Liver (tissue), 8 donors: ENCODE measurements at regions not wholly inside any gene's neighbourhood (a gene's known extent, or its start where the extent isn't known, plus 50 kb on each side); places are given as distances from the start of the nearest gene placed in this dataset.

Source experiments
- DNase-seq: peaks from one replicate; pipeline ENCODE4 v3.0.0-alpha.2; 2017; ENCODE audit warnings: low spot score
- H3K27ac ChIP-seq, 2 donors: one replicate each; pipeline ENCODE4 v1.7.0; 2013; ENCODE audit warnings: inconsistent platforms in 2 of 2, low read length in 2 of 2, control low read depth in 1 of 2, low read depth in 1 of 2, mild to moderate bottlenecking in 1 of 2
- H3K27me3 ChIP-seq, 4 donors: one replicate each; pipeline versions ENCODE4 v1.6.1 to v1.7.0; 2013; ENCODE audit warnings: low read length in 3 of 4, inconsistent platforms in 1 of 4, mild to moderate bottlenecking in 1 of 4, moderate library complexity in 1 of 4; ENCODE audit not compliant: control insufficient read depth in 4 of 4, insufficient read depth in 4 of 4
- H3K36me3 ChIP-seq, 4 donors: one replicate each; pipeline versions ENCODE4 v1.6.1 to v1.7.0; 2013; ENCODE audit warnings: low read length in 3 of 4, mild to moderate bottlenecking in 3 of 4, low read depth in 1 of 4, moderate library complexity in 1 of 4; ENCODE audit not compliant: control insufficient read depth in 4 of 4, insufficient read depth in 3 of 4
- H3K4me1 ChIP-seq, 4 donors: one replicate each; pipeline versions ENCODE4 v1.6.1 to v1.7.0; 2013; ENCODE audit warnings: low read length in 3 of 4, mild to moderate bottlenecking in 3 of 4, moderate library complexity in 1 of 4; ENCODE audit not compliant: control insufficient read depth in 4 of 4, insufficient read depth in 4 of 4
- H3K4me3 ChIP-seq, 3 donors: one replicate each; pipeline versions ENCODE4 v1.6.1 to v1.7.0; 2013; ENCODE audit warnings: low read length in 3 of 3, control low read depth in 1 of 3, low read depth in 1 of 3, mild to moderate bottlenecking in 1 of 3
- H3K9ac ChIP-seq, 2 donors: one replicate each; pipeline ENCODE4 v1.7.0; 2013; ENCODE audit warnings: low read length in 2 of 2, mild to moderate bottlenecking in 2 of 2, moderate library complexity in 2 of 2, control low read depth in 1 of 2, low read depth in 1 of 2
- H3K9me3 ChIP-seq, 4 donors: one replicate each; pipeline versions ENCODE4 v1.6.1 to v1.7.0; 2013; ENCODE audit warnings: low read length in 3 of 4; ENCODE audit not compliant: control insufficient read depth in 4 of 4
- CTCF ChIP-seq: fragments of 150-350 bp; IDR thresholded peaks from 2 replicates; pipeline ENCODE4 v1.5.1; 2017; ENCODE audit warnings: improper control_type of control experiment, low read depth, low read length; ENCODE audit not compliant: missing input control
- EGR1 ChIP-seq, 2 donors: IDR thresholded peaks; 2 replicates each; pipeline ENCODE4 v1.6.1; 2016 to 2018; ENCODE audit warnings: antibody characterized with exemption in 2 of 2, low read depth in 2 of 2
- FOXA1 ChIP-seq: IDR thresholded peaks from 2 replicates; pipeline ENCODE4 v1.6.1; 2016; ENCODE audit warnings: antibody characterized with exemption
- FOXA2 ChIP-seq: IDR thresholded peaks from 2 replicates; pipeline ENCODE4 v1.6.1; 2016; ENCODE audit warnings: antibody characterized with exemption
- GABPA ChIP-seq, 2 donors: IDR thresholded peaks in 1 of 2; conservative IDR thresholded peaks in 1 of 2; 2 replicates each; pipeline ENCODE4 v1.6.1; 2016; ENCODE audit warnings: antibody characterized with exemption in 2 of 2, mild to moderate bottlenecking in 1 of 2, moderate library complexity in 1 of 2
- HNF4A ChIP-seq, 2 donors: conservative IDR thresholded peaks; 2 replicates each; pipeline ENCODE4 v1.6.1; 2016; ENCODE audit warnings: antibody characterized with exemption in 2 of 2, mild to moderate bottlenecking in 2 of 2
- HNF4G ChIP-seq: IDR thresholded peaks from 2 replicates; pipeline ENCODE4 v1.6.1; 2016; ENCODE audit warnings: antibody characterized with exemption
- JUND ChIP-seq, 2 donors: IDR thresholded peaks; 2 replicates each; pipeline ENCODE4 v1.6.1; 2016; ENCODE audit warnings: antibody characterized with exemption in 2 of 2
- MAX ChIP-seq: IDR thresholded peaks from 2 replicates; pipeline ENCODE4 v1.6.1; 2016; ENCODE audit warnings: antibody characterized with exemption
- NR2F2 ChIP-seq: IDR thresholded peaks from 2 replicates; pipeline ENCODE4 v1.6.1; 2016; ENCODE audit warnings: antibody characterized with exemption
- RAD21 ChIP-seq, 2 donors: IDR thresholded peaks; 2 replicates each; pipeline ENCODE4 v1.6.1; 2016; ENCODE audit warnings: antibody characterized with exemption in 2 of 2, mild to moderate bottlenecking in 2 of 2
- RXRA ChIP-seq, 2 donors: IDR thresholded peaks; 2 replicates each; pipeline ENCODE4 v1.6.1; 2017 to 2018; ENCODE audit warnings: antibody characterized with exemption in 2 of 2, mild to moderate bottlenecking in 1 of 2
- SP1 ChIP-seq: IDR thresholded peaks from 2 replicates; pipeline ENCODE4 v1.6.1; 2018; ENCODE audit warnings: antibody characterized with exemption, mild to moderate bottlenecking
- YY1 ChIP-seq: IDR thresholded peaks from 2 replicates; pipeline ENCODE4 v1.6.1; 2016; ENCODE audit warnings: antibody characterized with exemption, mild to moderate bottlenecking
- WGBS: extraction: QIAGEN DNeasy Blood & Tissue Kit; methylation state at CpG from one replicate; pipeline ENCODE4 v1.1.7; 2013; 5-methylcytosine and 5-hydroxymethylcytosine counted together
- TF ChIP-seq, protein P1 (sequence below): IDR thresholded peaks from 2 replicates; pipeline ENCODE4 v1.6.1; 2016; ENCODE audit warnings: antibody characterized with exemption
- TF ChIP-seq, protein P2 (sequence below): IDR thresholded peaks from 2 replicates; pipeline ENCODE4 v1.6.1; 2016; ENCODE audit warnings: antibody characterized with exemption
- donor health status: healthy.
- donor health status: healthy.
- donor health status: healthy.
- donor health status: healthy.
- donor health status: healthy.

DNA sequence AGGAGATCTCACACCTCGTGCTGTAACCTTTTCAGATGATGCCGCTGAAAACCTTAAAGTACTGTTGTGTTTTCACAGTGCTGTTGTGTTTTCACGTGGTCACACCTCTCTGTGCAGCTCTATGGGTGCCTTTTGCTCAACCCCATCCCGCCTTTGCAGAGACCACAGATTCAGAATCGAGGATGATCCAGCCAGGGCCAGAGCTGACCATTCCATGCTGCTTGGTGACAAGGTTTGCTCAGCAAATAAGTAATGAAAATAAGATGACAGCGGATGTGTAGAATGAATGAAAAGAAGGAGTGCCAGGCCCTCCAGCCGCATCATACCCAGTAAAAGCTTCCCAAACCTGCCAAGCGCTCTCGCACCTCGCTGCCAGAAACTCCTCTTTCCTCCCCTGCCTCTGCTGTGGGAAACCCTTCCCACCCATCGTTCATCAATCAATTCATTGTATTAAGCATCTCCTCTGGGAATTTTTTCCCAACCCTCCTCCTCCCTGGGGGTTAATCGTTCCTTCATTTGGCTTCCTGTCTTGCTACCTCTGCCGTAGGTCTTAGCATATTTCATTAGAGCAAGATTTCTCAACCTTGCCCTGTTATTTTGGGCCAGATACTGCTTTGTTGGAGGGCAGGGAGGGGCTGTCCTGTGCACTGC is 93.4 kb upstream of the CRHR1 start:
- no peaks in the 10 kb centered on the region for H3K4me1 ChIP-seq
- peaks cover 0 to 7% (median 2%) of the 10 kb centered on the region in 4 donors for H3K27me3 ChIP-seq
- DNase-seq = no peak
- TF ChIP-seq JUND (IDR thresholded peaks at IDR 0.05) (no peak), MAX (no peak), RXRA (IDR thresholded peaks at IDR 0.05) (no peak), SP1 (no peak), HNF4G (no peak), HNF4A (conservative IDR thresholded peaks at IDR 0.05) (no peak), FOXA2 (no peak)
- TF ChIP-seq, protein P1, sequence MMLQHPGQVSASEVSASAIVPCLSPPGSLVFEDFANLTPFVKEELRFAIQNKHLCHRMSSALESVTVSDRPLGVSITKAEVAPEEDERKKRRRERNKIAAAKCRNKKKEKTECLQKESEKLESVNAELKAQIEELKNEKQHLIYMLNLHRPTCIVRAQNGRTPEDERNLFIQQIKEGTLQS = no peak
- TF ChIP-seq, protein P2, sequence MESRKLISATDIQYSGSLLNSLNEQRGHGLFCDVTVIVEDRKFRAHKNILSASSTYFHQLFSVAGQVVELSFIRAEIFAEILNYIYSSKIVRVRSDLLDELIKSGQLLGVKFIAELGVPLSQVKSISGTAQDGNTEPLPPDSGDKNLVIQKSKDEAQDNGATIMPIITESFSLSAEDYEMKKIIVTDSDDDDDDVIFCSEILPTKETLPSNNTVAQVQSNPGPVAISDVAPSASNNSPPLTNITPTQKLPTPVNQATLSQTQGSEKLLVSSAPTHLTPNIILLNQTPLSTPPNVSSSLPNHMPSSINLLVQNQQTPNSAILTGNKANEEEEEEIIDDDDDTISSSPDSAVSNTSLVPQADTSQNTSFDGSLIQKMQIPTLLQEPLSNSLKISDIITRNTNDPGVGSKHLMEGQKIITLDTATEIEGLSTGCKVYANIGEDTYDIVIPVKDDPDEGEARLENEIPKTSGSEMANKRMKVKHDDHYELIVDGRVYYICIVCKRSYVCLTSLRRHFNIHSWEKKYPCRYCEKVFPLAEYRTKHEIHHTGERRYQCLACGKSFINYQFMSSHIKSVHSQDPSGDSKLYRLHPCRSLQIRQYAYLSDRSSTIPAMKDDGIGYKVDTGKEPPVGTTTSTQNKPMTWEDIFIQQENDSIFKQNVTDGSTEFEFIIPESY = no peak
- H3K4me3 ChIP-seq = no peak overlapping the region
- H3K9ac ChIP-seq = no peak overlapping the region
- H3K36me3 ChIP-seq = no peaks in the 10 kb centered on the region
- 63% methylated on average over 13 of the region's 13 CpGs for WGBS
- no peaks in the 10 kb centered on the region for H3K9me3 ChIP-seq
- H3K27ac ChIP-seq = no peak overlapping the region

- TF ChIP-seq, protein P2 = no peak
- TF ChIP-seq FOXA2 (no peak), SP1 (no peak)
- peaks cover 0 to 2% (median 0%) of the 10 kb centered on the region in 4 donors for H3K9me3 ChIP-seq
- H3K27ac ChIP-seq = no peak overlapping the region
- WGBS = 66% methylated on average over 4 of the region's 4 CpGs
- no peaks in the 10 kb centered on the region for H3K4me1 ChIP-seq
- H3K9ac ChIP-seq = no peak overlapping the region
- H3K27me3 ChIP-seq = peaks cover 0 to 5% (median 2%) of the 10 kb centered on the region in 4 donors
- no peaks in the 10 kb centered on the region for H3K36me3 ChIP-seq
- H3K4me3 ChIP-seq = no peak overlapping the region
- DNase-seq = no peak
Measured at GRCh38 chr17:45692661-45693060, 91.5 kb upstream of the CRHR1 start.

GRCh38 chr17:45693792-45694191 is 90.3 kb upstream of the CRHR1 start:
- no peak overlapping the region for H3K27ac ChIP-seq
- no peak overlapping the region for H3K4me3 ChIP-seq
- no peak for DNase-seq
- peaks cover 0 to 5% (median 2%) of the 10 kb centered on the region in 4 donors for H3K27me3 ChIP-seq
- H3K9me3 ChIP-seq = peaks cover 0 to 2% (median 0%) of the 10 kb centered on the region in 4 donors
- no peaks in the 10 kb centered on the region for H3K36me3 ChIP-seq
- no peaks in the 10 kb centered on the region for H3K4me1 ChIP-seq
- H3K9ac ChIP-seq = no peak overlapping the region
- TF ChIP-seq RAD21 (IDR thresholded peaks at IDR 0.05) (no peak), FOXA2 (no peak), CTCF (no peak), HNF4G (no peak), HNF4A (conservative IDR thresholded peaks at IDR 0.05) (no peak), SP1 (no peak), NR2F2 (no peak), GABPA (IDR thresholded peaks at IDR 0.05 in 1 of 2, conservative IDR thresholded peaks at IDR 0.05 in 1 of 2) (no peak), EGR1 (IDR thresholded peaks at IDR 0.05; ENCODE audit: low read depth in 2 of 2) (no peak), JUND (IDR thresholded peaks at IDR 0.05) (no peak), RXRA (IDR thresholded peaks at IDR 0.05) (no peak), YY1 (no peak), FOXA1 (no peak)
- TF ChIP-seq, protein P1 = no peak
- TF ChIP-seq, protein P2 = no peak
